ENCODE measurements at regions not wholly inside any gene's neighbourhood (a gene's known extent, or its start where the extent isn't known, plus 50 kb on each side); places are given as distances from the start of the nearest gene placed in this dataset.

DNA sequence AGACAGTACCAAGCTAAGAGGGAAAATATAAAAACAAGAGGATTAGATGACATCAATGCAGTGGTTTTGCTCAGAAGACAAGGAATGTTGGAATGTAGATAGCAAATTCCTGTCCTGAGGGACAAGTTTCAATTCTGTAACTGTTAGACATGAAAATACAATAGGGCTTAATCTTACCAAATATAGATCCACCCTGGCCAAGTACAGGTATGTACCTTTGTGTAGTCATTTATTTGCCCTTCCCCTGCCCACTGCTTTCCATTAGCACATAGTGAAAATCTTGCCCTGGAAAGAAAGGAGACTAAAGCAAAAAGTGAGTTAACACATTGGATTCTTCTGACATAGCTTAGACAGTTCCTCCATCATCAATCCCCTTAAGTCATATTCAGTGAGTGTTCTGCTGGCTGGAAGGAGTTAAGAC lies 389.0 kb upstream of the THBS1 start:
- H3K36me3 ChIP-seq (ENCODE audit: insufficient read depth, low read length) = no peaks in the 10 kb centered on the region
- no peak overlapping the region for H3K4me3 ChIP-seq (ENCODE audit: low read length)
- intact Hi-C loops (cut with DNase I, micrococcal nuclease) = no loop called here
- H3K36me3 Mint-ChIP-seq (ENCODE audit: low read depth) = no peaks in the 10 kb centered on the region
- no peaks in the 10 kb centered on the region for H3K9me3 ChIP-seq (ENCODE audit: control insufficient read depth in 1 of 2, insufficient read depth in 1 of 2, low read length in 2 of 2)
- ChIA-PET POLR2A (no interaction called here), CTCF (no interaction called here)
- H3K4me1 Mint-ChIP-seq (ENCODE audit: low read depth) = no peaks in the 10 kb centered on the region
- H3K4me3 Mint-ChIP-seq = no peak overlapping the region
- no peak overlapping the region for H3K27ac Mint-ChIP-seq
- H3K27ac ChIP-seq (ENCODE audit: low read depth in 1 of 2, low read length in 2 of 2) = no peak overlapping the region
- H3K9me3 Mint-ChIP-seq = no peaks in the 10 kb centered on the region
- DNase-seq (no peak), ATAC-seq (ENCODE audit: poor library complexity) (no peak)
- H3K27me3 Mint-ChIP-seq = peaks cover 5% of the 10 kb centered on the region
- H3K27me3 ChIP-seq (ENCODE audit: control insufficient read depth in 1 of 2, insufficient read depth in 2 of 2, low read length in 2 of 2) = peaks cover 0 to 5% of the 10 kb centered on the region in 2 experiments
- TF ChIP-seq, protein P1, sequence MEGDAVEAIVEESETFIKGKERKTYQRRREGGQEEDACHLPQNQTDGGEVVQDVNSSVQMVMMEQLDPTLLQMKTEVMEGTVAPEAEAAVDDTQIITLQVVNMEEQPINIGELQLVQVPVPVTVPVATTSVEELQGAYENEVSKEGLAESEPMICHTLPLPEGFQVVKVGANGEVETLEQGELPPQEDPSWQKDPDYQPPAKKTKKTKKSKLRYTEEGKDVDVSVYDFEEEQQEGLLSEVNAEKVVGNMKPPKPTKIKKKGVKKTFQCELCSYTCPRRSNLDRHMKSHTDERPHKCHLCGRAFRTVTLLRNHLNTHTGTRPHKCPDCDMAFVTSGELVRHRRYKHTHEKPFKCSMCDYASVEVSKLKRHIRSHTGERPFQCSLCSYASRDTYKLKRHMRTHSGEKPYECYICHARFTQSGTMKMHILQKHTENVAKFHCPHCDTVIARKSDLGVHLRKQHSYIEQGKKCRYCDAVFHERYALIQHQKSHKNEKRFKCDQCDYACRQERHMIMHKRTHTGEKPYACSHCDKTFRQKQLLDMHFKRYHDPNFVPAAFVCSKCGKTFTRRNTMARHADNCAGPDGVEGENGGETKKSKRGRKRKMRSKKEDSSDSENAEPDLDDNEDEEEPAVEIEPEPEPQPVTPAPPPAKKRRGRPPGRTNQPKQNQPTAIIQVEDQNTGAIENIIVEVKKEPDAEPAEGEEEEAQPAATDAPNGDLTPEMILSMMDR (IDR thresholded peaks at IDR 0.05) = no peak
- no peaks in the 10 kb centered on the region for H3K4me1 ChIP-seq (ENCODE audit: insufficient read depth, low read length)

DNA sequence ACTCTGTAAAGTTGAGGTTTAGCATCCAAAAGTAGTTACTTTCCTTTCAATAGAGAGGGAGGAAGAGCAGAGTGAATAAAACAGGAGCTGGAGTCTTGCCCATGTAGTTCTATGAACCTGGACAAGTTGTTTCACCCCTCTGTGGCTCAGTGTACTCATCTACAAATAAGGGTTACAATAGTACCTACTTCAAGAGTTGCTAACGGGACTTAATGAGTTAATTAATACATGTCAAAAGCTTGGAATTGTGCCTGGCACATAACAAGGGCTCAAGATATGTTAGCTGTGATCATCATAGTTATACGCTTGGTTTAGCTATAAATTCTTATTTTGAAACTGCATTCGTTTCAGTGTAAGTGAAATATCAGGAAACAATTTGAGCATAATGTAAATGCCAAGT lies 388.5 kb upstream of the THBS1 start:
- ATAC-seq (ENCODE audit: poor library complexity) (no peak), DNase-seq (no peak)
- no peaks in the 10 kb centered on the region for H3K4me1 ChIP-seq (ENCODE audit: insufficient read depth, low read length)
- TF ChIP-seq, protein P1 (IDR thresholded peaks at IDR 0.05) = no peak
- no peaks in the 10 kb centered on the region for H3K9me3 ChIP-seq (ENCODE audit: control insufficient read depth in 1 of 2, insufficient read depth in 1 of 2, low read length in 2 of 2)
- ChIA-PET CTCF (no interaction called here), POLR2A (no interaction called here)
- H3K27ac ChIP-seq (ENCODE audit: low read depth in 1 of 2, low read length in 2 of 2) = no peak overlapping the region
- H3K4me1 Mint-ChIP-seq (ENCODE audit: low read depth) = no peaks in the 10 kb centered on the region
- H3K9me3 Mint-ChIP-seq = no peaks in the 10 kb centered on the region
- H3K36me3 Mint-ChIP-seq (ENCODE audit: low read depth) = no peaks in the 10 kb centered on the region
- H3K4me3 ChIP-seq (ENCODE audit: low read length) = no peak overlapping the region
- no peaks in the 10 kb centered on the region for H3K36me3 ChIP-seq (ENCODE audit: insufficient read depth, low read length)
- H3K27me3 Mint-ChIP-seq = peaks cover 5% of the 10 kb centered on the region
- peaks cover 0 to 5% of the 10 kb centered on the region in 2 experiments for H3K27me3 ChIP-seq (ENCODE audit: control insufficient read depth in 1 of 2, insufficient read depth in 2 of 2, low read length in 2 of 2)
- intact Hi-C loops (cut with DNase I, micrococcal nuclease) = no loop called here
- no peak overlapping the region for H3K27ac Mint-ChIP-seq
- no peak overlapping the region for H3K4me3 Mint-ChIP-seq

DNA sequence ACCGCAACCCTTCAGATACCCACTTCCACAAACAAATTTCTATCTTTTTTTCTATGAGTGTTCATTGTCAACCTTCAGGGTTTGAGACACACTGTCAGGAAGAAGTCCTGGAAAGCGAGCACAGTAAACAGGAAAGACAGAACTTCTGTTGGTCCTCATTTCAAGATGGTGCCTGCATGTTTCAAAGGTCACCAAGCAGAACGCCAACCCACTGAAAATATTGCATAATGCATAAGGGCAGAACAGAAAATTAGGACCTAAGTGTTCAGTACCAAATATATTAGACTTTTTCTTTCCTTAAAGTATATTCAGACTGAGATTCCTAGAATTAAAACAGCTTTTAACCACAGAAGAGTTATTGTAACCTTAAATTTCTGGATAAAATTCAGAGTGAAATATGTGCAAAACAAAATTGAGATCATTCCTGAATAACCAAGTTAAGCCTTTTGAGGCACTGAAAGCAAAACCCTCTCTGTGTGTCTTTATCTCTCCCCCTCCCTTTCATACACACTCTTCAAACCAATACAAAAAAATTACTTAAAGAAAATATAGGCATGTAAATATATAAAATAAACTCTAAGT lies 387.8 kb upstream of the THBS1 start:
- no peaks in the 10 kb centered on the region for H3K36me3 ChIP-seq (ENCODE audit: insufficient read depth, low read length)
- no peak overlapping the region for H3K27ac ChIP-seq (ENCODE audit: low read depth in 1 of 2, low read length in 2 of 2)
- Mint-ChIP-seq H3K27me3 (peaks cover 5% of the 10 kb centered on the region), H3K9me3 (no peaks in the 10 kb centered on the region), H3K36me3 (ENCODE audit: low read depth) (no peaks in the 10 kb centered on the region), H3K4me1 (ENCODE audit: low read depth) (no peaks in the 10 kb centered on the region), H3K4me3 (no peak overlapping the region), H3K27ac (no peak overlapping the region)
- H3K4me1 ChIP-seq (ENCODE audit: insufficient read depth, low read length) = no peaks in the 10 kb centered on the region
- TF ChIP-seq, protein P1 (IDR thresholded peaks at IDR 0.05) = no peak
- DNase-seq (no peak), ATAC-seq (ENCODE audit: poor library complexity) (no peak)
- POLR2A ChIA-PET = no interaction called here
- H3K4me3 ChIP-seq (ENCODE audit: low read length) = no peak overlapping the region
- intact Hi-C loops (cut with DNase I, micrococcal nuclease) = no loop called here
- H3K27me3 ChIP-seq (ENCODE audit: control insufficient read depth in 1 of 2, insufficient read depth in 2 of 2, low read length in 2 of 2) = peaks cover 0 to 5% of the 10 kb centered on the region in 2 experiments
- H3K9me3 ChIP-seq (ENCODE audit: control insufficient read depth in 1 of 2, insufficient read depth in 1 of 2, low read length in 2 of 2) = no peaks in the 10 kb centered on the region
- CTCF ChIA-PET = no interaction called here

All from CD4-positive, alpha-beta T cell (primary cell).